ENCODE measurements at regions not wholly inside any gene's neighbourhood (a gene's known extent, or its start where the extent isn't known, plus 50 kb on each side); places are given as distances from the start of the nearest gene placed in this dataset.
A peak's percentile ranks its signal among the peaks of the same experiment; 100 is the strongest.
"Not testable (repeated sequence)": the region's sequence is repeated elsewhere in the genome, so short reads cannot be mapped to it uniquely, and the experiment has no call there.

GRCh38 chr2:94576486-94576885 lies 294.7 kb upstream of the TEKT4 start:
- 22 to 49% (median 31%) methylated on average over 4 of the region's 4 CpGs for WGBS, 5 donors
- peak; percentile 27 for DNase-seq
- H3K36me3 ChIP-seq; H3K4me1 ChIP-seq; intact Hi-C loops (cut with DNase I; ENCODE audit: low total_unique reads); H3K9me3 ChIP-seq; H3K4me3 ChIP-seq; H3K27me3 ChIP-seq (replicated peaks in 1 of 7): not testable (repeated sequence)
- peak overlapping the region in 1 of 8 donors; percentile 8 for H3K27ac ChIP-seq

- H3K4me1 ChIP-seq; DNase-seq; H3K27me3 ChIP-seq (replicated peaks in 1 of 7); H3K36me3 ChIP-seq; H3K9me3 ChIP-seq; intact Hi-C loops (cut with DNase I; ENCODE audit: low total_unique reads); H3K4me3 ChIP-seq: not testable (repeated sequence)
- 31 to 67% (median 44%) methylated on average over 5 to 9 of the region's 10 CpGs for WGBS, 5 donors
- peak overlapping the region in 1 of 8 donors; percentile 8 for H3K27ac ChIP-seq
Measured at GRCh38 chr2:94577160-94577559, 294.1 kb upstream of the TEKT4 start.

- H3K36me3 ChIP-seq; H3K27ac ChIP-seq; H3K4me3 ChIP-seq; intact Hi-C loops (cut with DNase I; ENCODE audit: low total_unique reads); H3K4me1 ChIP-seq; H3K27me3 ChIP-seq (replicated peaks in 1 of 7); H3K9me3 ChIP-seq: not testable (repeated sequence)
- WGBS, 5 donors = 87 to 95% (median 93%) methylated on average over 6 of the region's 6 CpGs
- peak; percentile 30 for DNase-seq
Measured at GRCh38 chr2:94579221-94579620, 292.0 kb upstream of the TEKT4 start.

GRCh38 chr2:94583081-94583723 lies 288.0 kb upstream of the TEKT4 start:
- DNase-seq; H3K27me3 ChIP-seq (replicated peaks in 1 of 7); H3K4me3 ChIP-seq; H3K27ac ChIP-seq; H3K9me3 ChIP-seq; H3K4me1 ChIP-seq; H3K36me3 ChIP-seq; intact Hi-C loops (cut with DNase I; ENCODE audit: low total_unique reads): not testable (repeated sequence)
- WGBS, 5 donors = 71 to 78% (median 72%) methylated on average over 8 of the region's 8 CpGs

GRCh38 chr2:94584569-94584968 lies 286.7 kb upstream of the TEKT4 start:
- H3K27me3 ChIP-seq (replicated peaks in 1 of 7); H3K4me1 ChIP-seq; H3K27ac ChIP-seq; H3K9me3 ChIP-seq; H3K36me3 ChIP-seq; H3K4me3 ChIP-seq; DNase-seq; intact Hi-C loops (cut with DNase I; ENCODE audit: low total_unique reads): not testable (repeated sequence)
- WGBS, 5 donors = 89 to 100% (median 96%) methylated on average over 1 of the region's 1 CpG; no CpG with 5 or more reads in 1 of the 5 donors

- WGBS, 5 donors = 58 to 67% (median 60%) methylated on average over 8 to 14 of the region's 14 CpGs
- H3K27me3 ChIP-seq (replicated peaks in 1 of 7); intact Hi-C loops (cut with DNase I; ENCODE audit: low total_unique reads); H3K4me3 ChIP-seq; H3K9me3 ChIP-seq; H3K27ac ChIP-seq; H3K4me1 ChIP-seq; H3K36me3 ChIP-seq: not testable (repeated sequence)
- DNase-seq = peak; percentile 58
- peak in 8 of 11 experiments; percentile 9 to 57 (median 41) for TF ChIP-seq CTCF (IDR thresholded peaks at IDR 0.05 in 8 of 11, conservative IDR thresholded peaks at IDR 0.05 in 3 of 11)
Measured at GRCh38 chr2:94586032-94586982, 284.9 kb upstream of the TEKT4 start.

GRCh38 chr2:94587042-94587441 lies 284.2 kb upstream of the TEKT4 start:
- H3K27ac ChIP-seq; H3K36me3 ChIP-seq; H3K27me3 ChIP-seq (replicated peaks in 1 of 7); intact Hi-C loops (cut with DNase I; ENCODE audit: low total_unique reads); H3K4me1 ChIP-seq; H3K4me3 ChIP-seq; H3K9me3 ChIP-seq: not testable (repeated sequence)
- 75 to 90% (median 85%) methylated on average over 6 to 9 of the region's 9 CpGs for WGBS, 5 donors
- peak; percentile 63 for DNase-seq

GRCh38 chr2:94594019-94594836 lies 277.0 kb upstream of the TEKT4 start:
- intact Hi-C loops (cut with DNase I; ENCODE audit: low total_unique reads); H3K27ac ChIP-seq; H3K9me3 ChIP-seq; H3K4me1 ChIP-seq; H3K27me3 ChIP-seq (replicated peaks in 1 of 7); H3K4me3 ChIP-seq; H3K36me3 ChIP-seq: not testable (repeated sequence)
- 77 to 85% (median 81%) methylated on average over 11 to 12 of the region's 12 CpGs for WGBS, 5 donors
- DNase-seq = peak; percentile 45

- H3K27me3 ChIP-seq (replicated peaks in 1 of 7); intact Hi-C loops (cut with DNase I; ENCODE audit: low total_unique reads); H3K27ac ChIP-seq; H3K4me1 ChIP-seq; H3K9me3 ChIP-seq; H3K36me3 ChIP-seq; H3K4me3 ChIP-seq: not testable (repeated sequence)
- 74 to 79% (median 77%) methylated on average over 6 of the region's 6 CpGs for WGBS, 5 donors
- peak; percentile 6 for DNase-seq
Measured at GRCh38 chr2:94595956-94596355, 275.3 kb upstream of the TEKT4 start.
